Keratinocyte (primary cell): ENCODE measurements at regions not wholly inside any gene's neighbourhood (a gene's known extent, or its start where the extent isn't known, plus 50 kb on each side); places are given as distances from the start of the nearest gene placed in this dataset.
A peak's percentile ranks its signal among the peaks of the same experiment; 100 is the strongest.

Experiments used
- DNase-seq: peaks from one replicate; pipeline ENCODE4 v3.0.0-alpha.2; 2011; ENCODE audit warnings: low read depth, missing footprints, low spot score
- FAIRE-seq: peaks from 2 replicates; lab custom pipeline; 2011; peaks lifted over from hg19 to GRCh38; lab: Jason Lieb, UNC
- H2AFZ ChIP-seq: 2 replicates; pipeline ENCODE4 v1.6.0; 2012; ENCODE audit warnings: low read length, control low read depth, inconsistent platforms; ENCODE audit not compliant: control insufficient read depth
- H3K27ac ChIP-seq: 2 replicates; pipeline ENCODE4 v1.5.1; 2011; ENCODE audit warnings: low read length; ENCODE audit not compliant: control insufficient read depth, insufficient read depth
- H3K27me3 ChIP-seq: 3 replicates; pipeline ENCODE4 v1.6.0; 2011; ENCODE audit warnings: low read length; ENCODE audit not compliant: control insufficient read depth, insufficient read depth; ENCODE audit errors: extremely low read depth
- H3K36me3 ChIP-seq, 2 experiments: 2 replicates in 1 of 2; 3 replicates in 1 of 2; pipeline ENCODE4 v1.5.1; 2011; ENCODE audit warnings: low read length in 2 of 2, mild to moderate bottlenecking in 1 of 2; ENCODE audit not compliant: control insufficient read depth in 2 of 2, insufficient read depth in 2 of 2; ENCODE audit errors: extremely low read depth in 1 of 2
- H3K4me1 ChIP-seq: 3 replicates; pipeline ENCODE4 v1.5.1; 2011; ENCODE audit warnings: low read length; ENCODE audit not compliant: control insufficient read depth, insufficient read depth; ENCODE audit errors: extremely low read depth
- H3K4me2 ChIP-seq: 3 replicates; pipeline ENCODE4 v1.6.0; 2011; ENCODE audit warnings: low read depth, low read length; ENCODE audit not compliant: control insufficient read depth, insufficient read depth; ENCODE audit errors: extremely low read depth
- H3K4me3 ChIP-seq, 3 experiments: fragments of 200-600 bp in 1 of 3; sonication (generic) in 1 of 3; 2 replicates in 2 of 3; 3 replicates in 1 of 3; pipeline ENCODE4 v1.5.1; 2011 to 2016; ENCODE audit warnings: low read length in 3 of 3, mild to moderate bottlenecking in 3 of 3, control low read depth in 2 of 3, inconsistent platforms in 1 of 3, low read depth in 1 of 3, mixed read lengths in 1 of 3, mixed run types in 1 of 3, moderate library complexity in 1 of 3; ENCODE audit not compliant: control insufficient read depth in 2 of 3, insufficient read depth in 2 of 3; ENCODE audit errors: extremely low read depth in 1 of 3
- H3K79me2 ChIP-seq: 2 replicates; pipeline ENCODE4 v1.6.0; 2012; ENCODE audit warnings: low read length; ENCODE audit not compliant: control insufficient read depth, insufficient read depth
- H3K9ac ChIP-seq: 3 replicates; pipeline ENCODE4 v1.6.0; 2011; ENCODE audit warnings: low read length; ENCODE audit not compliant: control insufficient read depth, insufficient read depth; ENCODE audit errors: extremely low read depth
- H3K9me1 ChIP-seq: 3 replicates; pipeline ENCODE4 v1.6.0; 2011; ENCODE audit warnings: low read length; ENCODE audit not compliant: control insufficient read depth, insufficient read depth; ENCODE audit errors: extremely low read depth
- H3K9me3 ChIP-seq: 2 replicates; pipeline ENCODE4 v1.5.1; 2012; ENCODE audit warnings: low read depth, low read length; ENCODE audit not compliant: control insufficient read depth
- H4K20me1 ChIP-seq: 3 replicates; pipeline ENCODE4 v1.6.0; 2011; ENCODE audit warnings: low read length; ENCODE audit not compliant: control insufficient read depth, insufficient read depth; ENCODE audit errors: extremely low read depth
- CTCF ChIP-seq, 3 experiments: IDR thresholded peaks in 1 of 3; conservative IDR thresholded peaks in 1 of 3; optimal IDR thresholded peaks in 1 of 3; 2 replicates in 2 of 3; 3 replicates in 1 of 3; pipeline versions ENCODE3 to v1.5.1; 2011; ENCODE audit warnings: low read length in 3 of 3, mild to moderate bottlenecking in 3 of 3, moderate library complexity in 2 of 3, control low read depth in 1 of 3, inconsistent platforms in 1 of 3; ENCODE audit not compliant: insufficient read depth in 2 of 3; ENCODE audit errors: extremely low read depth in 1 of 3
- EZH2 ChIP-seq: IDR thresholded peaks from one replicate; pipeline ENCODE4 v1.6.1; 2012; ENCODE audit warnings: inconsistent platforms, mild to moderate bottlenecking, low read length, moderate library complexity
- dilution Hi-C: fragments of 300-500 bp; cut with MboI; formaldehyde crosslinking; loops from one replicate; pipeline ENCODE4 v1.7.0; 2020; ENCODE audit warnings: low sequenced_read_pairs; ENCODE audit not compliant: extremely low pct_ligation_motif_present

GRCh38 chr3:124532071-124532470, 198.2 kb upstream of the UMPS start:
- Histone ChIP-seq H2AFZ (no peak overlapping the region), H3K4me1 (no peaks in the 10 kb centered on the region), H3K9ac (no peak overlapping the region), H3K79me2 (no peaks in the 10 kb centered on the region), H3K9me1 (no peaks in the 10 kb centered on the region), H3K36me3 (no peaks in the 10 kb centered on the region), H4K20me1 (no peaks in the 10 kb centered on the region), H3K4me2 (no peak overlapping the region), H3K27ac (no peak overlapping the region), H3K4me3 (no peak overlapping the region), H3K9me3 (no peaks in the 10 kb centered on the region), H3K27me3 (peaks cover 3% of the 10 kb centered on the region)
- FAIRE-seq = peak; percentile 71
- TF ChIP-seq CTCF (optimal IDR thresholded peaks at IDR 0.05 in 1 of 3, IDR thresholded peaks at IDR 0.05 in 1 of 3, conservative IDR thresholded peaks at IDR 0.05 in 1 of 3; ENCODE audit: extremely low read depth in 1 of 3, insufficient read depth in 2 of 3, low read length in 3 of 3) (no peak), EZH2 (no peak)
- dilution Hi-C loops = no loop called here
- DNase-seq = peak; percentile 4

- dilution Hi-C loops = no loop called here
- H3K9me3 ChIP-seq = no peaks in the 10 kb centered on the region
- H3K4me2 ChIP-seq = no peak overlapping the region
- no peak overlapping the region for H2AFZ ChIP-seq
- no peak overlapping the region for H3K27ac ChIP-seq
- TF ChIP-seq EZH2 (no peak), CTCF (optimal IDR thresholded peaks at IDR 0.05 in 1 of 3, IDR thresholded peaks at IDR 0.05 in 1 of 3, conservative IDR thresholded peaks at IDR 0.05 in 1 of 3; ENCODE audit: extremely low read depth in 1 of 3, insufficient read depth in 2 of 3, low read length in 3 of 3) (no peak)
- H3K79me2 ChIP-seq = no peaks in the 10 kb centered on the region
- no peak for DNase-seq
- no peaks in the 10 kb centered on the region for H3K36me3 ChIP-seq
- no peaks in the 10 kb centered on the region for H3K9me1 ChIP-seq
- H3K9ac ChIP-seq = no peak overlapping the region
- no peaks in the 10 kb centered on the region for H4K20me1 ChIP-seq
- no peak overlapping the region for H3K4me3 ChIP-seq
- H3K4me1 ChIP-seq = no peaks in the 10 kb centered on the region
- no peak for FAIRE-seq
- peaks cover 17% of the 10 kb centered on the region for H3K27me3 ChIP-seq
Observed at GRCh38 chr3:124535306-124535705, 194.9 kb upstream of the UMPS start.
